HG02884 (cell line): ENCODE measurements at regions not wholly inside any gene's neighbourhood (a gene's known extent, or its start where the extent isn't known, plus 50 kb on each side); places are given as distances from the start of the nearest gene placed in this dataset.
A peak's percentile ranks its signal among the peaks of the same experiment; 100 is the strongest.

Source experiments
- ATAC-seq: cut with Tn5 transposase; IDR thresholded peaks from one replicate; pipeline ENCODE4 v1.9.1; 2021; ENCODE audit warnings: mild to moderate bottlenecking, moderate library complexity; ENCODE audit not compliant: unreplicated experiment

DNA sequence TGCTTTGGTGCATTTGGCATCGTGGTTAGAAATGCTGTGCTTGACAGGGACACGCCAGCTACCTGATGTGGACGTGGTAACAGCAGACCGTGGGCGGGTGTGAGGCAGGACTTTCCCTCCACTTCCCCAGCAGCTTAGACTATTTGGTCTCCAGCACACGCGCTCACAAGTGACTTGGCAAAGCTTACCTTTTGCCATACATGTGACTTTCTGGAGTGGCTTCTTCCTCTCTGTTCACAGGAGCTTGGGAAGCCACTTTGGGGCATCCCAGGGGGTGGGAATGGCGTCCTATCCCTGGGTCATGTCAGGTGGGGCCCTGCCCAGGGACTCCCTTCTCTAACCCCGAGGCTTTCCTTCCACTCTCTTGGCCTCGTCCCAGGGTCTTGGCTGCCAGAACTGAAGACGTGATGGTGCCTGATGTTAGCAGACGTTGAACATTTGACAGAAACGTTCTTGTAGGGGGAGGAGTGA is 228.7 kb upstream of the KLF6 start:
- peak; percentile 76 for ATAC-seq

DNA sequence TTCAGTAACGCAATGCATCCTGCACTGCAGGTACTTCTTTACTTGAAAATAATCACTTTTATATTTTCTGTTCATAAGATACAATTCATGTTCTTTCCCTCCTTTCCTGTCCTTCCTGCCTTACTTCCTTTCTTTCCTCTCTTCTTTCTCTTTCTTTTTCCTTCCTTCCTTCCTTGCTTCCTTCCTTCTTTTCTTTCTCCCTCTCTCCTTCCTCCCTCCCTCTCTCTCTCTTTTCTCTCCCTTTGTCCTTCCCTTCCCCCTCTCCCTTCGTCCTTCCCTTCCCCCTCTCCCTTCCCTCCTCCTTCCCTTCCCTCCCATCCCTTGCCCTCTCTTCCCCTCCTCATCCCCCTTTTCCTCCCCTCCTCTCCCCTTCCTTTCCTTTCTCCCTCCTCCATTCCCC is 227.8 kb upstream of the KLF6 start:
- ATAC-seq = no peak

DNA sequence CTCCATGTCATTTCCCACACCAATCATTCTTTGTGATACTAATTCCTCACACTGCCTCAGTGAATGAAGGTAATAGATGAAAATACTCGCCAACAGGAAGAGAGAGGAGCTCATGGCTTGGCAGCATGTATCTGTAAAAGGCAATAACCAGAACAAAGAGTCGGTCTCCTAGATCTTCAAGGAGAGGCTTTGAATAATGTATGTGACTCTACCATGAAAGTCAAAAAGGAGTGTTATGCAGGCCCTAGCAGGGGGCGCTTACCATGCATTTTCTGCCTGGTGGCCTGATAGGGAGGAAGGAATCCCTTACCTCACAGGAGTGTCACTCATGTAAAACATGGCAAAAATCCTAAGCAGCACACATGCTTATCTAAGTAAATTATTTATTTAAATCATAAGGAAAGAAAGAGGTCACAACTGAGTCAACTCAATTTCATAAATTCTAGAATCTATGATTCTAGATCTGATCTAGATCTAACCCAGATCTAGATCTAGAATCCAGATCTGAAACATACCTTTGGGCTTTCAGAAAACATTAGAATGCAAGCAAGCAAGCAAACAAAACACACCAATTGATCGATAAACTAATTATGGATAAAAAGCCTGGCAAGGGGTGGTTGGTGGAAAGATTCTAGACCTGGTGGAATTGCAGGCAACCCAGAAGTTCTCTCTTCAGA is 226.3 kb upstream of the KLF6 start:
- no peak for ATAC-seq

DNA sequence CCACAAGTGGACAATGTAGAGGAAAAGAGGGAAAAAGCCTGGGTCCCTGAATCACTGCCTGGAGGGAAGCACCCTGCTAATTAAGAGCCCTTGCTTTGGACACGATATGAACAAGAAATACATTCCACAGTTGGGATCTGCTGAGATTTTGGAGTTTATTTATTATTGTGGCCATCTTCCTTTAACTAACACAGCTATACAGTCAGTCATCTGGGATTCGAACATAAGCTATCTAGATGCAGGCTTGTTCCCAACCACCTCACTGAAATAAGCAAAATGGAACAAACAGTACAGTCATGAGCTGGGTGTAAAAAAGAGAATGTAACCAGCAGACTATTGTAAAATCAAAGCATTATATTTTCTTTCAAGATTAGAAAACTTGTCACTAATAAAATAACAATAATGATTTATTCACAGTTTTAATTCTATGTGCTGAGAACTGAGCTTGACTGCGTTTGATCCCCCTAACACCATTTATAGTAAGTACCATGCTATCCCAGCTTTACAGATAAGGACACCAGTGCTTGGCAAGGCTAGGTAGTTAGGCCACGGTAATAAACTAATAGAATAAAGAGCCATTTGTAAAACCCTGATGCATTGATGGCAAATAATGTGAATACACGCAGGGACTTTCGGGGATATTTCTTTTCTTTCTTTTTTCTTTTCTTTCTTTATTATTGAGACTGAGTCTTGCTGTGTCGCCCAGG is 223.8 kb upstream of the KLF6 start:
- ATAC-seq = no peak

DNA sequence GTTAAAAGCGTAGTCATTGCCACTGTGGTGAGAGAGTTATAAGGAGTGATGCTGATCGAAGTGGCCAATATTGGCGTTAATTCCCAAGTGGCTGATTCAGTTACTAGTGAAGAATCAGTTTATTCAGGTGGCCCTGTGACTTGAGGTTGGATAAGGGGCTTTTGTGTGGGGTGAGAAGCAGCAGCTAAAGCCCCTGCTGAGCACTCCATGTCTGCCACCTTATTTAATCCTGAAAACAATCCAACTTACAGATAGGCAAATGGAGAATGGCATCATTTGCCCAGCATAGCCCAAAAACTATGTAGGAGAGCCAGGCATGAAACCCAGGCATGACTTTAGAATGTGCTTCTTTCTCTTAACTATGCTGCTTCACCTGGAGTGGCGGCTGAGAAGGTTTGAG is 222.8 kb upstream of the KLF6 start:
- no peak for ATAC-seq

DNA sequence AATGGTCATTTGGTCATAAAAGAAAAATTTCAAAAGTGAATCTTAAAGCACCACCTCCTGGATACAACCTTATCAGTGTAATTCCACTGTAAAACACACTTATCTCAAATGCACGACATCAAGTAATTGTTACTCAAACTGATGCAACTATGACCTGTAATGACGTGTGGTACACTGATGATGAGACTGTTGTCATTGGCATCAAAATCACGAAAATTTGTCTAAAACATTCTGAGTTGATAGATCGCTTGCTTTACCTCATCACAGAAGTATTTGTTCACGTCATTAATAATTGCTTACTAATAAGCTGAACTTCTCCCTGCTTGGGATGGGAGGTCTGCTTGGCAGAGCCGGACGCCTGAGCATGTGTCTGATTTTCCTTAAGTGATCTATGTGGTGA is 221.8 kb upstream of the KLF6 start:
- no peak for ATAC-seq

DNA sequence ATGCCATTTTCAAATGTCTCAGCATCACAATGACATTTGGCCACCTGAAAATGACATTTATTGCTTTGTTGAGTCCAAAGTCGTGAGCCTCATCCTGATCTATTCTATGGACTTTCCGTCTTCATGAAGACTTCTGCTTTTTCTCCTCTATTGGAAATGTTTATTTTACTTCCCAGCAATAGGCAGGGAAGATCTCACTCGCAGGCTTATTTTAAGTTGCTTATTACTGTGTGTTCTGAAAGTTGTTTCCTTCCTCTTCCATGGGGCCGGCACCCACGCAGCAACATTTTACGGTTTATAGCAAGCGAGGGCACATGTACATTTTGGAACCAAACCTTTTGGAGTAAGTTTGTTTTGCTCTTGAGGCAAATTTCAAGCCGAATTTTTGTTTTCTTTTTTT is 221.0 kb upstream of the KLF6 start:
- no peak for ATAC-seq

DNA sequence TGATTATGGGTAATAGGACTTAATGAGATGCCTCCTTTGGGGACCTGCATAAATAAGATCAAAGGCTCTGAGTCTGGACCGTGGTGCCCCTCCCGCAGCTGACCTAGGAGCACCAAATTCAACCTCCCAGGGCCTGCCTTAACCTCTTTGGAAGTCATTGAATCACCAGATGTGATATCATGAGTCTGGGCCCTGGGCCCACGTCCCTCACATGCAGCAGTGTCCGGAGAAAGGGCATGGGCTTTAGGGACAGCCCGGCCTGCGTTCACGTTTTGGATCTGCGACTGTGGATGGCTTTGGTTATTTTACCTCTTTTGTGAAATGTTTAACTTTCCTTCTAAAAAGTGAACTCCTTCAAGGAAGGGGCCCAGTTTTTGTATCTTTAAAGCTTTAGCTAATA is 220.0 kb upstream of the KLF6 start:
- no peak for ATAC-seq

DNA sequence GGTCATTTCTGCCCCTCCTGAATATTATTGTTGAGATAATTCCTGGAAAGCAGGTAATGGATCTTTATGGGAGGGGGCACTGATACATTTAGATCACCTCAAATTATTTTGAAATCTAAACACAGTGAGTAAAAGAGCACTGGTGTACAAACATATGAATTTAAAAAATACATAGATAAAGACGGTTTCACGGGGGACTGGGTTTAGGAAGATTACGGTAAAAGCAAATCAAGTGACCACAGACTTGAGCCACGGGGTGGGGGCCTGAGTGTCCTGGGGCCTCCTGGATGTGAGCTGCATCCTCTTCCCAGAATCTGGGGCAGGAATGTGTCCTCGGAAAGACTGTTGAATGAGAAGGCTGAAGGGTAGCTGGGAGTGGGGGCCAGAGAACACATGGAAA is 219.1 kb upstream of the KLF6 start:
- ATAC-seq = no peak

DNA sequence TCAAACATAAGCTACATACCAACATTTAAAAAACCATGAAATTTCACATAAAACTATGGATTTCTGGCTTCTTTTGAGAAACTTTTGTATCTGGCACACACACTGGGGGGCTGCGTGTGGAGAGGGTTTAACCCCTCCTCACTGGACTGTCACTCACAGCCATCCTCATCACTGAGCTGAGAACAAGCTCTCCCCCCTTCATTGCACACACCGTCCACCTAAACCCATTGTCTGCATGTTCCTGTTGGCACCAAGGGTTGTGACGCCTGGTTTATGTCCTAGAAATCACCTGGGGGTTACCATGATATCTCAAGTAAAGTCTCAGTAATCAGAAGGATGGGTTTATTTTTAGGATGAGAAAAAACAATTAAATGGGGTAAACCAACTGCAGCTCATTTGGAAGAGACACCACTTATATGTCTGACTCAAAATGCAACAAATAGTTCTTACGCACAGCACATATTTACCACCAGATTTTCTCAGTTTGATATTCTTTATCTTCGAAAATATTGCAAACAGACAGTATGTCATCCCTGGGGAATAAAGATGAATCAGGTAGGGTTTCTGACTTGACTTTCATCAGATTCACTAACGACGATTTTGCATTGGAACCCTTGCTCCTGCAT is 218.5 kb upstream of the KLF6 start:
- ATAC-seq = no peak

DNA sequence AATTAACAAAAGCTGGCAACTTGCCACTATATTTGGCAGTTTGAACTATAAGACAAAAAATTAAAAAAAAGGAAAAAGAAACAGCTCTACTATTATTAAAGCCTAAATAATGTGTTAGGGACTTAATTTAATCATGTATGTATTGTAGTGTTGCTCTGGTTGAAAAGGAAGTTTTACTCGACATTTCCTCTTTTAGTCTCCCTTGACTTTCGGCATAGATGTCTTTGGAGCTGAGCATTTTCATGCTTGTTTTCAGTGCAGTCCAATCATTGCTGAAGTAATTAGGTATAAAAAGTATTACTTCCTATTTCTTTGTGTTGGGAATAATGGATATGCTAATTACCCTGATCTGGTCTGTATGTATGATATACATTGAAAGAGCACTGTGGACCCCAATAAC is 216.8 kb upstream of the KLF6 start:
- ATAC-seq = no peak

DNA sequence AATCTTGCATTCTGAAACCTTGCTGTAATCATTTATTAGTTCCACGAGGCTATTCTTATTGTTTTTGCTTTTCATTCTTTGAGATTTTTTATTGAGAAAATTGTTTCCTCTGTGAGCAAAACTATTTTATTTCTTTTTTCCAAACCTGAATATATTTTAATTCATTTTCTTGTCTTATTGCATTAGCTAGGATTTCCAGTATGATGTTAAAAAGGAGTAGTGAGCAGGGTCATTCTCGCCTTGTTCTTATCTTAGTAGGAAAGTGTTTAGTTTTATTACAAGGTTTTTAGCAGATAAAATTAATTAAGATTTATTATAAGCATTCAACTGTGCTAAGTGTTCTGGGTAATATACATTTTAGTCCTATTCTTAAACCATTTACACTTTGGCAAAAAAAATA is 214.6 kb upstream of the KLF6 start:
- ATAC-seq = no peak

DNA sequence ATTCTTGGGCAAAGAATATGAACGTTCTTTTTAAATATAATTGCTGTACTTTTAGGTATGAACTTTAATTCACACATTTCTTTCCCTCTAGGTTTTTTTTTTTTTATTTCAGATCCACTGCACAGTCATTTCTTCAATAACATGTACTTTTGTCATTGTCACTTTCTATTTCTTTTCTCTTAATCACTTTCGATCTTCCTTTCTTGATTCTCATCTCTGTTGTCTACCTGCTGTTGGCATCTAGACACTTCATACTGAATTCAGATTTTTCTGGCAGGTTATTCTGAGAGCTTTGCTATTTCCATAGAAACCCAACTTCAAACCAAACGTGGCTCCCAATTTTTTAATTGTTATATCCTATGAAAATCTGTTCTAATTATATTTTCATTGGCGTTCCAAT is 211.7 kb upstream of the KLF6 start:
- no peak for ATAC-seq

DNA sequence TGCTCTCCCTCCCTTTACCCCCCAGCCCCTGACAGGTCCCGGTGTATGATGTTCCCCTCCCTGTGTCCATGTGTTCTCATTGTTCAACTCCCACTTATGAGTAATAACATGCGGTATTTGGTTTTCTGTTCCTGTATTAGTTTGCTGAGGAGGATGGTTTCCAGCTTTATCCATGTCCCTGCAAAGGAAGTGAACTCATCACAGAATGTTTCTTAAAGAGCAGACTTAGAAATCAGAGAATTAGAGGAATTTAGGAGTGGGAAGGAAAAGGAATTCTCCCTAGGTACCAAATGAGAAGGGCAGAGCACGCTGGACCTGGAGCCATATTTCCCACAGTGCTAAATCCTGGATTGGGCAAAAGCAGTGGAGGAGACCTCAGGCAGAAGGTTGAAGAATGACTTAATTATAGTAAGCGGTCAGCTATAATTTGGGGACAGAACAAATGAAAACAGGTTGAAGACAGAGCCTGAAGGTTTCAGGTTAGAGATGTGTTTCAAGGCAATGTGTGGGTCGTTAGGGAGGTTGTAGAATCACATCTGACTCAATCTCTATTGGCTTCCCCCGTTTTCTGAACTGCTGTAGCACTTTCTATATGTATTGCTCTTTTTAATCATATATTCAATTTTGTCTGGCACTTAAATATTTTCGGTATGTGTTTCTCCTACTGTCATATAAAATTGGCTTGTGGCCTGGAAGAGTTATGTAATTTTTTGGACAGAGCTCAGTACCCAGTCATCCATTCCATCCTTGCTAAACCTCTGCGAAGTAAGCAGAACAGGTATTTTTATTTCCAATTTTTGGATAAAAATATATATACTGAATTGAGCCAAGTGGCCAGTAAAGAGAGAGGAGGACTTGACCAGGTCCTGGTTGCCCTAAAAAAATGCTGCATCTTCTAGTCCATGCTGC is 210.5 kb upstream of the KLF6 start:
- ATAC-seq = no peak

DNA sequence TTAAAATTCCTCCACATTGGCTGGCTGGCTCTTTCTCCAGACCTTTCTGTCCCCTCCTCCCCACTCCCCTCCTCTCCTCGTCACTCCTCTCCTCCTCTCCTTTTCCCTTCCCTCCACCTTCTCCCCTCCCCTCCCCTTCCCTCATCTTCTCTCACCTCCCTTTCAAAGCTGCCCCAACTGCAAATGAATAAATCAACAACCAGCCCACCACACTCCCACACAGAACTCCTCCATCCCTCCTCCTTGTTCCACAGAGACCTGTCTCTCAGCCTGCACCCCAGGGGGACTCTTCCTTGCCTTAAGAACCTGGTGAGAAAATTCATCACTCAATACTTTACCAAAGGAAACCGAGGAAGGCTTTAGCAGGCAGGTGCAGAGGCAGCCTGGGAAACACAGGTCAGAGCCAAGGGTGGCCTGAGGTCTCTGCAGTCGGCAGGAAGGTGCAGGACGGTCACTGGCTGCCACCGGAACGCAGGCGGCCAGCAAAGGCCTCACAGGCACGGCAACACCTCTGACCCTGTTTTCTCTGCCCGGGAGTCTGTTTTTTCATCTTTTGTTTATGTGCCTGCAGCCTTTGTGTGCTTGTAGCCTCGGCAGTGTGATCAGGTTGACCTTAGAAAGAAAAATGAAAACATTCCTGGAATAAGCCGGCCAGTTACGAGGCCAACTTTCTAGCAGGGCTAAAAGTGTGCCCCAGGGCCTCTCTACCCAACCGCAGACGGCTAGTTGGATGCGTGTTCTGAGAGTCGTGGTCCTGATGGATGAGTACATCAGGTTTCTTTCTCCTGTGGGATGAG is 207.6 kb upstream of the KLF6 start:
- ATAC-seq = no peak

DNA sequence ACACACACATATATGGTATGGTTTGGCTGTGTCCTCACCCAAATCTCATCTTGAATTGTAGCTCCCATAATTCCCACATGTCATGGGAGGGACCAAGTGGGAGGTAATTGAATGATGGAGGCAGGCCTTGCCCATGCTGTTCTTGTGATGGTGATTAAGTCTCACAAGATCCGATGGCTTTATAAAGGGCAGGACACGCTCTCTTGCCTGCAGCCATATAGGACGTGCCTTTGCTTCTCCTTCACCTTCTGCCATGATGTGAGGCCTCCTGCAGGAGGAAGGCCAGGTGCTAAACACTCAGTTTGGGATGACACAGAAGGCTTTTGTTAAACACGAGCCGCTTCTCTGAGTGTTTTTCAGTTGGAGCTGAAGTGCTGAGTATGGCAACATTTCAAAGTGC is 205.3 kb upstream of the KLF6 start:
- ATAC-seq = no peak

DNA sequence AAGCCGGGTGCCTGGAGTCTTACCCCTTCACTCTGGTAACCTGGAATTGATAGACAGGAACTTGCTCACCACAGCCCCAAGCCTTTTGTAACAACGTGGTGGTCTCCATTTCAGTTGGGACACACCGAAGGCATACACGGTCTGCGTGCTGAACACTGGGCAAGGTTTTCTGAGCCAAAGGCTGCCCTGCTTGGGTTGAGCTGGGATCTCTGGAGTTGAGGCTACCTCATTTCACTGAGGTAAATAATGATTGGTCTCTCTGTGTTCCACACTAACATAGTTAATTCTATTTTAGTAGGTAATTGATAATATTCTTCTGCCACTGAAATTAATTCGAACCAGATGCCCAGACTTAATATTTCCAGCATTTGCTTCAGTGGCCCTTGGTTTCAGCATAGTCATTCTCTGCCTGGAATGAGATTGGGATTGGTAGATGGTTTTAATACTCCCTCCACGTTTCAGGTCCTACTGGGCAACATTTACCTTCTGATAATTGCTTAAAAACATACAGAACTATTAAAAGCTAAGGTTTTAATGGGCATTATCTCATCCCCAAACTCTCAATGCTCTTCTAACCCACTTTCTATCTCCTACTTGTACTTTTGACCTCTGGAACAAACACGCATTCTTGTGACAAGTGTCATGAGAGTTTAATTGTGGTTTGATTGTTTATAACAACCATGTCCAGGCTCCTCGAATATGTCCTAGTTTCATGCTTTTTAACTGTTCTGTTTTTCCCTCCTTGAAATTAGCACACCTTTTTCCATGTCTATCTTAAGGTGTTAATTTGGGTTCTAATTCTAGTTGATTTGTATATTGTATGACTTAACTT is 202.3 kb upstream of the KLF6 start:
- ATAC-seq = no peak

DNA sequence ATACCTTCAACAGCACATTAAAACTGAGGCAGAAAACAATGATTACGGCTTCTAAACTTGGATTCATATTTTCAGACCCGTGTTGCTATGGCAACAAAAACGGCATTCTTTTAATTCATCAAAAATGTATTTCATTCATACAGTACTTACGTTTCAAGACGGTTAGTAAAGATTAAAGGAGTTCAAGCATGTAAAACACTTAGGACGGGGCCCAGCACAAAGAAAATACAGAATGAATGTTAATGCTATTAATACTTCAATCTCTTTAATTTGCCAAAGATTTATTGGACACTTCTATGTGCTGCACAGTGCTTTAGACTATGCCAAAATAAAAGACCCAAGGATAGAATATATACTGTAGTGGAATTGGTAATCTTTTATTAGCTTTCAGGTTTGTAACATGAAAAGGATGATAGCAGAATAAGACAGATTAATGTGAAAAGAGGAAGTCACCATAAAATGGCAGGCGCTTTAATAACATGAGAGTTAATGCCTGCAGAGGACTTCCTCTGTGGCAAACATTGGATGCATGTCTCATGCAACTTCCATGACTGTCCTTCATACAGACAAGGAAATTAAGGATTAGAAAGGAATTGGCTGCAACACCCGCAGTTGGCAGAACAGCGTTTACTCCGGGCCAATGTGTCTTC is 201.6 kb upstream of the KLF6 start:
- no peak for ATAC-seq
